Midbrain (tissue), 1 donor: ENCODE measurements at regions not wholly inside any gene's neighbourhood (a gene's known extent, or its start where the extent isn't known, plus 50 kb on each side); places are given as distances from the start of the nearest gene placed in this dataset.

Experiments used
- DNase-seq: peaks from one replicate; lab custom pipeline; 2025; lab: John Stamatoyannopoulos, UW

DNA sequence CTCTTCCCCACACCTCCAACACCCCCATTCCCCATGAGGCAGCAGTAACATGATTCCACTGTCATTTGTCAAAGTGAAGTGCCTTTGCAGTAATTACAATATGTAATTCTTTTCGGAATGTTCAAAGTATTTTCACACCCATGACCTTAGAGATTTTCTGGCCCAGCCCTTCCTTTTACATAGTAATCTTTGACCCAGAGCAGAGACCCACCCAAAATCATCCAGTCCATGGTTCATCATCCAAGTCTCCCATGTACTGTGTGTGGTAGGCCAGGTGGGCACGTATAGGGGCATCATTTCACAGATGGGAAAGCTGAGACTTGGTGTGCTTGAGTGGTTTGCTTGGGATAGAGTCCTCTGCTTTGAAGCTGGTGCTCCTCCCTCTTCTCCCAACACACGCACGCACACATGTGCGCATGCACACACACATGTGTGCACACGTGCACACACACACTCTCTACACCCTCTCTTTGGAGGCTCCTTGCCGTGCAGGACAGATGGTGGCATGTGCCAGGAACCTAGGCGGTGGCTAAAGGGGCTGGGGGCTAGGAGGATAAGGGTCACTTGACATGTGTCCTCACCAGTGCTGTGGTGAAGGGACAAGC is 284.7 kb upstream of the ROPN1 start:
- no peak for DNase-seq

DNA sequence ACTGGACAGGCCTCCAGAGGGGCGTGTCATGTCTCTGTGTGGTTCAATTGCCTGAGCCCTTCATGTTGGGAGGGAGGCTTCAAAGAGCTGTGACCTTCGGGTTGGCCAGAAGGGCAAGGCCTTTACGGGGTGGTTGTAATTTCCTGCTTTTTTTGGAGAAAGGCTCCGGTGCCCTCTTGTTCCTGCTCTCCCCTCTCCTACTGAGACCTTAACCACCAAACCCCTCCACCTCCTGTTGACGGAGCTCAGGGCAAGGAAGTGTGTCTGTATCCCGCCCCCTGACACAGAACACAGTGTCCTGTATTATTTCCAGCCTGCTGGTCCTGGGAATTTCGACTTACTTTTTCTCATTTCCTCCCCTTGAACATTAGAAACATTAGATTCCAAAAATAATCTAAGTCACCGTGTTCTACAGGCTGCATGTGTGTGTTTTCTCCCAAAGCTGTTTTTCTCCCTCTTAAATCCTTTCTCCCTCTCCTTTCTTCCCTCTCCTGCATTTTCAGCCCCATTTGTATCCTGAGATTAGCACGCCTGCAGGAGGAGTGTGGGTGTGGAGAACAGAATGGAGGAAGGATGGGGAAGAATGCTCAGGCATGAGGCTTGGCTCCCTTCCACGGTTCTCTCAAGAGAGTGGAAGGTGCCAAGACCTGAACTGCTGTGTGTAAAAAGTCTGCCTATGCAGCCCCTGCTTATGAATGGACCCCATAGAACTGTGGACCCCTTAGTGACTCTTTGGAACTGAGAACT is 285.4 kb upstream of the ROPN1 start:
- DNase-seq: no peak

DNA sequence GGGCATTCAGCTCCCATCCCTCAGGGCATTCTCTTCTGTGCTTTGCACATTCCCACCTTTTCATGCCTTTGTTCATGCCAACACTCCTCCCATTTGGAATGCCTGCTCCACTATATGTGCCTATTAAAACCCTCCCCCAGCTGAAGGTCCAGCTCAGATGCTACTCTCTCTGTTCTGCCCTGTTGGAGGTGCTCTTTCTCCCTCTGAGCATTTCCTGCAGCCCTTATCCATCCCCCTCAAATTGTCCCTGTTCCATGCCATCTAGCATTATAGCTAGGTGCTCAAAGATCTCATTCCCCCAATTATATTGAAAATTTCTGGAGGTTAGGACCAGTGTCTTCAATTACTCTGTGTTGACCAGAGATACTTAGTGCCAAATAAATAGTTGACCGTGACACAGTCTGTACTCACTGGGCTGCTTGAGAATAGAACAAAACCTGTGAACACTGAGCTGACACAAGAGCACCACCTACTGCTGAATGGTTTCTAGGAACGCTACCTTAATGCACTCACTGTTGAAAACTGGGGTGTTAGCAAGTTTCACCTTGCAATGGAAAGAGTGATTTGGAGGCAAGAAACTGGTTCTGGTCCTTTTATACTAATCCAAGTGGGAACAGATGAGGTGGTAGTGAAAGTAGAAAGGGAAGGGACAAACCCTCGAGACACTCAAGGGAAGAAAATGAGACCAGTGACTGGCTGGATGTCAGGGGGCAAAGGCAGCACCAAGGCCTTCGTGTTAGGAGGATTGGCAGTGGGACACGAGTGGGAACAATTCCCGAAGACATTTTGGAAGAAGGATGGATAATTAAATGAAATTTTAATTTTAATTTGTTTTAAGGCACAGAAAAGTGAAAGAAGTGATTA is 289.8 kb upstream of the ROPN1 start:
- peak; percentile 22 for DNase-seq

DNA sequence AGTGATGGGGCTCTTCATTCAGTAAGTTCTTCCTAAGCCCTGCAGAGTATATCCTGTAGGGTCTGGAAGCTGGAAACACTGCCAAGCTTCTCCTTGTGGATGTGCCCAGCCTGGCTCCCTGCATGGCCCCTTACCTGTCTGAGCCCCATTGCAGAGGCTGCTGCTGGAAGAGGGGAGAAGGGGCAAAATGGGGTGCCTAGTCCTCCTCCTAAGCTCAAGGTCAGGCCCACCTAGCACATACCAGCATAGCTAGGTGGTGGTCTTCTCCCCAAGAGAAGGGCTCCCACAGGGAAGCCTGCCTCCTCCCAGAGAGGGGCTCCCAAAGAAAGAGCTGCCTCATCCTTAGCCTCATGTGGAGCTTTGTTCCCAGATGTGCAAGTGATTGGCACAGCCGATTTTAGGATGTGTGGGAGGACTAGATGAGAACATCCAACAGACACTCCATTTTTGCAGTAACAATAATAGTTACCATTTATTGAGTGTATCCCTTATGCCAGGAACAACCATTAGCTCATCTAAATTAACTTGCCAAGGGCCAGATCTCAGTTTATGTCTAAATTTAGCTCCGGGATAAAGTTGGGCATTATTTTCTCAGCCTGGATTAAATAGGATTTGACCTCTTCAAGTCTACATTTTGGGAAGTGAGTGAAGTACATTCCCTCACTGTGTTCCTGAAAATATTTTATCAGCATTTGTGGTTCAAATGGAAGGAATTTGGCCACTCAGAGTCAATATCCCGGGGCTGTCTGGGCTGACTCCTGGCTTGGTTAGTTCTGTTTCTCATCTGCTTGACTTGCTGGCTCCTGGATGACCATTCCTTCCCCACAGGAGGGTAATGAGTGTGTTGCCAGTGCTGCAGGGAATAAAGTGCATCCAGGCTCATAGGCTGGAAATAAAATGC is 291.1 kb upstream of the ROPN1 start:
- no peak for DNase-seq

DNA sequence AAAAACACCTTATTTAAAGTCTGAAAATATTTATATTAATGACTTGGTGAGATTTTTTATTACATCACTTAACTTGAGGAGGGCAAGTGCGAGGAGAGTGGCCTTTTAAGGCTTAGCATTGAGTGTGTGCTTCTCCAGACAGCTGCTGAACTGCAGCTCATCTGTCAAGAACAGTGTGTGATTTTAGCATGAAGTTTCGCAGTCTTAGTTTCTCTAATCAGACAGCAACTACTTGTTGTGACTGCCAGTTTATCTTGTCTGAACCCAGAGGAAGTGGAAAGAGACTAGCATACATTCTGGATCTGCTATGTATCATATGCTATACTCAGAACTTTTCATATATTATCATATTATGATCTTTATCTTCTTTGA is 291.7 kb upstream of the ROPN1 start:
- DNase-seq: no peak

DNA sequence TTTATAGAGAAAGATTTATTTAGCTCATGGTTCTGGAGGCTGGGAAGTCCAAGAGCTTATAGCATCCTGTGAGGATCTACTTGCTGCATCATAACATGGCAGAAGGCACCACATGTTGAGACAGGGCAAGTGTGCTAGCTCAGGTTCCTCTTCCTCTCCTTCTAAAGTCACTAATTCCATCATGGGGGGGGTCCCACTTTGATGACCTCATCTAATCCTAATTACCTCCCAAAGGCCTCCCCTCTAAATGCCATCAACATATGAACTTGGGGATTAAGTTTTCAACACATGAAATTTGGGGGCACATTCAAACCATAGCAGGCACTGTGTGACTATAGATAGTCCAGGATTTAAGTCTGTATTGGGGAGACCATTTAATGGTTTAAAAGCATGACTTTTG is 297.1 kb upstream of the ROPN1 start:
- DNase-seq: no peak

DNA sequence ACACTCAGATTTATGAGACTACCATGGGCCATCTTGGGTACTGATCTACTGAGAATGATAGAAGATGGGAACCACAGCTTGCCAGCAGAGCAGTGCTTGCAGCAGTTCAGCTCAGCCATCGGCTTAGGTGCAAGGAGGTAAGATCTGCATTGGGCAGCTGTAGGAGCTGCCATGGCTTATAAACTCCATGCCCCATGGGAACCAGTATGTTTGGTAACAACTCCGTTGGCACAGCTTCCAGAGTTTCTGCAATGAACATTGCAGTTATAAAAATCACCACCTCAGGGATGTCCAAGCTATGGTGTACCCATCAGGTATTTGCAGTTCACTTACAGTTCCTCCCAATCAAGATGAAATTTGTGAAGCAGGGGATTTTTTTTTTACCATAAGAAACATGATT is 299.1 kb upstream of the ROPN1 start:
- DNase-seq: no peak

DNA sequence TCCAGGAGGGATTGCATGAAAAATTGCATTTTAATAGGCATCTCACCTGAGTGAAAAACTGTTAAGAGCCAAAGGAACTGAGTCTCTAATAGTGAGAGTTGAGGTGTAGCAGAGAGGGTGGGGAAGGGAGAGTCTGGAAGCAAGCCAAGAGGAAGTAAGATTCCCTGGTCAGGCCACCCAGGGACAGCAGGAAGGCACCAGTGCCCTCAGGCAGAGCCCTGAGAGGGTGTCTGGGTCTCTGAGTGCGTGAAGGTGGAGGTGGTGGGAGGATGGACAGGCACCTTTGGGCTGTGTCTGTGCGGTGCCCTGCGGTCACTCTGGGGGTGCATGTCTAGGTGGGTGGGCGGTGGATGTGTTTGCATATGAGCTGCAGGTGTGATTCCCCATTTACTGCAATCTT is 300.4 kb upstream of the ROPN1 start:
- DNase-seq: no peak

DNA sequence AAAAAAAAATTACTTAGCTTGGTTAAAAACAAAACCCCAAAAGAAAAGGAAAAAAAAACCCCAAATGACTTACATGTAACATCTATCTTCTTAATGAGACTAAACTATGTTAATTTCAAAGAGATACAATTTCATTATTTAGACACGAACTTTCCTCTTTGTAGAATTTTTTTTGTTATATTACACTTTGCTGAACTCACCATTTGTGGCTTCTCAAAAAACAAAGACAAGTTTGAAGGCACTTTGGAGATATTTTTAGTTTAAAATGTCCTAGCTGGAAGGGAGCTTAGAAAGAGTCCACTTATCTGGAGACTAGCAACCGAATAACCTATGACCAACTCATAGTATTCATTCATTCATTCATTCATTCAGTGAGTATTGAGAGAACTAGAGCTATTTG is 301.7 kb upstream of the ROPN1 start:
- no peak for DNase-seq

DNA sequence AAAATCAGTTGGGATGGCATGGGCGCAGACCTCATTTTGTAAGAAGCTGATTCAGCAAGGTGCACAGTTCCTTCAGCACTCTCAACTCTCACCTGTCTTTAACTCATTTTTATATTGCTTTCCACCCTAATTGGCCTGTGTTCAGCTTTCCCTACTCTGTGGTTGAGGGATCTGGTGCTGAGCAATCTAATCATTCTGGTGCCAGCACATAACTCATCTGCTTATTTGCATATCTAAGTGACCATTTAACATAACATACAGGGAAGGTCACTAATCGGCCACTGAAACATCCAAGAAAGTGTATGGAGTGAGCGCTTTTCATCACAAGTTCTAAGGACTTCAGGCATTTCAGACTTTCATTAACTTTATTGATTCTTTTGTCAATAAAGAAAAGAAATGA is 303.4 kb upstream of the ROPN1 start:
- DNase-seq: no peak

DNA sequence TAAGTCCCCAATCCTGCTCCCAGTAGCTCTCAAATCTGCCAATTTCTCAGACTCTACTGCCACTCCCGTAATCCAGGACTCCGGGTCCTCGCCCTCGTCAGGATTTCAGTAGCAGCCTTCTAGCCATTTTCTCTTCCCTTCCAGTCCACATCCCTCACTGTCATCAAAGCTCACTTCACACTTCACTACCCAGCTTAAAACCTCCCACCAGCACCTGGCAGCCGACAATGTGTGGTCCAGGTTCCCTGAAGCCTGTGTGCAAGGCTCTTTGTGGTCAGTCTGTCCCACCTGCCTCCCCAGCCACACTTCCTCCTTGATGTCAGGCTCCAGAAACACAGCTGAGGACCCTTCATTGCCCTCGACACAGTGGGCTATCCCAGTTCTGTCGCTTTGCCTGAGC is 304.5 kb upstream of the ROPN1 start:
- no peak for DNase-seq

DNA sequence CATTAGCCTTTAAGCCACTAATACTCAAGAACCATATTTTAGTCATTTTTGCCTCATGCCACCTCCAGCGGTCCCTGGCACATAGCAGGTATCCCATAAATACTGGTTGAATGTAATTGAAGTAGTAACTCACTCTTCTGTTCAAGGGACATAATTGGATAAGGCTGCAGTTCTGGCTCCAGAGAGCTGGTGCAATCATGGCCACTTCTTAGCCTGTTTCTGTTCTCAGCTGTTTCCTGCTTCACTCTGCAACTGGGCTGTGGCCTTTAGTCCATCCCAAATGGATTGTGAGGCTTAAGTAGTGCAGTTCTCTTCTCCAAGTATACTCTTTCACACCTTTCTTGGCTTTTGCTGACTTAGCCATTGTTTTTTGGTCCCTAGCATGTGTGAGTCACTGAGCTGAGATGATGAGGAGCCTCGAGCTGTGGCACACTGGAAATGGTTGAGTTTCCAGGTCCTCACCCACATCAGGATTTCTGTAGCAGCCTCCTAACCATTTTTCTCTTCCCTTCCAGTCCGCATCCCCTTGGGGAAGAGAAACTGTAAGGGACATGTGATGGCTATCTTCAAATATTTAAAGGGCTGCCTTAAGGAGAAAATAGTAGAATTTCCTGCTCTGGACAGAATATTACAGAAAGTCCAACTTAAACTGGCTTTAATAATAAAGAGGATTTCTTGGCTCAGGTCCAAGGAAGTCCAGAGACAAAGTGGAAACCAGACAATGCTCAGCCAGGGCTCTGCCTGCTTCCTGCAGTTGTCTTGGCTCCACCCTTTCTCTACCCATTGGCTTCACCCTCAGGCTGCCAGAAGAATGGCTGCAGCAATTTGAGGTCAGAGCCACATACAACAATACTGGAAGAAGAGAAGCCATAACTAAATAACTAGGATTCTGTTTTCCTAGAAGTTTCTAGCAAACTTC is 305.4 kb upstream of the ROPN1 start:
- no peak for DNase-seq

DNA sequence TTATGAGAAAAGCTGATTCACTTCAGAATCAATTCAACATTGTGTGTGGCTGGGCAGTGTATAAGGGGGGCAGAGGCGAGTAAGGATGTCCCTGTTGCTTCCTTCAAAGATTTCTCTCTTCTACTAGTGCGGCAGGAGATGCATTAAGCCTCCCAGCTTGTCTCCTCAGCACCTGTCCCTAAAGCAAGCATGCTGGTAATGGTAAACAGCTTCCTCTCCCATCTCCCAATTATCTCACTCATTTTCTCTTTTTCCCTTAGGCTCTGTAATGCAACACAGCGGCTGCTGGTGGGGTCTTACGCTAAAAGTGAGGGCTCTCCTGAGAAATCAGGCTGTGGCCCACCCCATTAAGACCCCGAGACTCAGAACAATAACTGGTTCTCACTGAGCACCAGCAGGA is 306.4 kb upstream of the ROPN1 start:
- no peak for DNase-seq

DNA sequence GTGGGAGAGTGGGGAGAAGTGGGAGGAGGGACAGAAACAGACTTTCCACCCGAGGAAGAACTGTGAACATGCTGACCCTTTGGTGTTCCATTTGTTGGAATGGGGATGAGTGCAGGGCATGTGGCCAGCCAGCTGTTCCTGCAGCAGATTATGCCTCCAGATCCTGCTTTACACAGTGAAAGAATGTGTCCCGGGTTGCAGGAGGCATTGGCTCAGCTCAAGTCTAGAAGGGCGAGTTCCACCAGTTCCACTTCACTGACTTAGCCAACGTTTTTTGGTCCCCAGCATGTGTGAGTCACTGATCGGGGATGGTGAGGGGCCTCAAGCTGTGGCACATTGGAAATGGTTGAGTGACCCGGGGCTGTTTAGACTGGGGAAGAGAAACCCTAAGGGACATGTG is 307.0 kb upstream of the ROPN1 start:
- DNase-seq: no peak

DNA sequence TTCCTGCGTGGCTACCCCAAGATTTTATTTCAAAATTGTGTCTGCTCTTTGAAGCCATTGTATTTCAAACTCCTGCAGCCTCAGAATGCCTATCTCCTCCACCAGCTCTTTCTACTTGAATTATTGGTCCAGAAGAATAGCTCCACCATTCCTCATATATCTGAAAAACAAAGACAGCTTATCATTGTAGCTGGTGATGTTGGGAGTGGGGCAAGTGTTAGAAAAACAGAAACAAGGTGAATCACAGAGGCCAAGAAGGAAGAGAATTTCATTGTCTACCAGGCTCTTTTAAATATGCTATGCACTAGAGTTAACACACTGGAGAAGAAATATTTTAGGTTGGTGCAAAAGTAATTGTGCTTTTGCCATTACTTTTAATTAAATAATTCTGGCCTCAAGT is 307.9 kb upstream of the ROPN1 start:
- DNase-seq: no peak

DNA sequence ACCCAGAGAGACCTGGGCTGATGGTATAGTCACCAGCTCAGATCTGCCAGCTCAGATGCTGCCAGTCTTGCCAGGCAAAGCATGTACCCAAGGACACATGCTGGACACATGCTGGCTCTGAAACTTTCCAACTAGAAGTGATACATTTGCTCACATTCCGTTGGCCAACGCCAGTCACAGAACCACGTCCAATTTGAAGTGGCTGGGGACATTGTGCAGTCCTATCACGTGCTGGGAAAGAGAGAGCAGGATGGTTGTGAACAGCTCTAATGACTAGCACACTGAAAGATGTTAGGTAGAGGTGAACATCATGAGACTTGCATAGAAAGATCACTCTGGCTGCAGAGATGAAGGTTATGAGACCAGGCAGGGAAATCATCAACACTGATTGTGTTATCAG is 308.5 kb upstream of the ROPN1 start:
- no peak for DNase-seq

DNA sequence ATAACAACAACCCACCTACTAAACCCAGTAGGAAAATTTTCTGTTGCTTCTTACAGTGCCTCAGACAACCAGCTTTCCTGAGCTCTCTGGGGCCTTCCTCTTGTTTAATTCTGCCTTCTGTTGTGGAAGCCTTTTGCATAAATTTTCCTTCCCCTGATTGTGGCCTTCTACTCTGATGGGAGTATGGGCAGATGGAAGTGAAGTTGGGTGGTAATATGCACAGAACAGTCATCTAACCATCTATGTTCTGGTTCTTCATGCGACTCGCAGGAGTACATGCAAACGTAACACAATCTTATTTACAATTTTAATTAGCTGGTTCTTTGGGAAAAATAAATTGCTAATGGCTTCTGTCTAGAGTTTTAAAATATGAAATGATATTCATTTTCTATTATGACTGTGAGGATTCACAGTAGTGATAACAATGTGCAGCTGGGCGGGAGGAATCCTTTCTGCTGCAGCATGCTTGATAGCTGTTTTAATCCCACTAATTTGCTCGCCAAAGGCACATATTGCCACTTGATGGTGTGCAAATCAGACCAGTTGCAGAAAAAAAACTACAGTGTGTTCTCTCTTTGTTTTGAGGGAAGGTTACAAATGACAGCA is 311.5 kb upstream of the ROPN1 start:
- no peak for DNase-seq

DNA sequence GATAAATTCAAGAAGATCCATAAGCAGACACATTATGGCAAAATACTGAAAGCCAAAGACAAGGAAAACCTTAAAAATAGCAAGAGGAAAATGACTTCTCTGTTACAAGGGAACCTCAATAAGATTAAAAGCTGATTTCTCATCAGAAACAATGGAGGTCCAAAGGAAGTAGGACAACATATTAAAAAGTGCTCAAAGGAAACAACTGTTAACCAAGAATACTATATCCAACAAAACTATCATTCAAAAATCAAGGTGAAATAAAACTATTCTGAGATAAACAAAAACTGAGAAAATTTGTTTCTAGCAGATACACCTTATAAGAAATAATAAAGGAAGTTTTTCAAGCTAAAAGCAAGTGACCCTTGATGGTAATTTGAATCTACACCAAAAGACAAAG is 314.7 kb upstream of the ROPN1 start:
- no peak for DNase-seq

DNA sequence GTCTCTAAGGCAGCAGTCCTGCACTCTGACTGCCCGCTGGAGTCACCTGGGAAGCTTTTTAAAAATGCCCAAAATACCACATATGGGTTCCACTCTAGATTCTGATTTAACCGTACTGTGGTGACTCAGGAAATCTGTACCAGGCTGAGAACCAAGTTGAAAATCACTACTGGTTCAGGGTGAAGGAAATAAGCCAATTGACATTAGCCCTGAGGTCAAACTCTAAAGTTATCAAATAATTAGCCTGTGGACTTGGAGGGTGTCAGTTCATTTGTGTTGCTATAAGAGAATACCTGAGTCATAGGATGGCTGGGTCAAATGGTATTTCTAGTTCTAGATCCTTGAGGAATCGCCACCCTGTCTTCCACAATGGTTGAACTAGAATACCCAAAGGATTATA is 321.7 kb upstream of the ROPN1 start:
- DNase-seq: no peak

DNA sequence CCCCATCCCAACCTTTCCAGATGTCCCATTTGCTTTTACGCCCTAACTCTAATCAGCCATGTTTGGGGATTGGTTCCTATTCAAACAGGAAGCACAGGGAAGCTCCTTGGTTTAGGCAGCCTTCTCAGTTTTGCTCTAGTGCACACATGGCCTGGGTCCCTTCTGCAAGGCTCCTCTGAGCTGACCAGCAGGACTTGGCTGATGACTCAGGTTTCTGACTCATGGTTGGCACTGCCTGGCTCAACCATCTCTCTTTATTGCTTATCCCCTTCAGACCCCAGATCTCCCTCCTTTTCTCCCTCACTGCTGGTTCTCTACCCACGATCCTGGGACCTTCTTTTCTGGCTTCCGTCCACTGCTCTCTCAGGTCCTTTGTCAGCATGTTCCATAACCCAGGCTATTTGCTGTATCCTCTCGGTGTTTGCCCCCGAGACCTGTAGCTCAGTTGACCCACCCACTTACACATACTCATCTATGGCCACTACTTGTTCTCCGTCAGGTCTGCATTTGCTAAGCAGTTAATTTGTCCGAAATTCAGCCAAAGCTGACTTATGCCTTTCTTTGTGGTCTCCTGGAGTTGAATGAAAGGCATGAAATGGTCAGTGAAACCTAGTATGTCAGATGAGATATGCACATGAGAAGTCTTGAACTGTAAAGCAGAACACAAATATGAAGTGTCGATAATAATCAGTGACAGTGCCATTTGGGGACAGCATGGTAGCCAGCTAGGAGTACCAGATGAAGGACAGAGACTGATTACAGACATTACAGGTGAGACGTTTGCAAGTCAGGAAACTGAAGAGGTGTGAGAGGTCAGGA is 323.5 kb upstream of the ROPN1 start:
- no peak for DNase-seq
